SH-SY5Y (cell line): ENCODE measurements at regions not wholly inside any gene's neighbourhood (a gene's known extent, or its start where the extent isn't known, plus 50 kb on each side); places are given as distances from the start of the nearest gene placed in this dataset.

Experiments used
- GATA2 ChIP-seq: IDR thresholded peaks from 2 replicates; pipeline ENCODE4 v1.6.1; 2011; ENCODE audit warnings: mild to moderate bottlenecking, low read depth, low read length
- GATA3 ChIP-seq: IDR thresholded peaks from 2 replicates; pipeline ENCODE4 v1.6.1; 2011; ENCODE audit warnings: low read depth, mild to moderate bottlenecking, low read length, moderate library complexity

GRCh38 chr2:224190234-224190935, 151.3 kb upstream of the SERPINE2 start:
- TF ChIP-seq GATA2 (no peak), GATA3 (no peak)
